ENCODE measurements at regions not wholly inside any gene's neighbourhood (a gene's known extent, or its start where the extent isn't known, plus 50 kb on each side); places are given as distances from the start of the nearest gene placed in this dataset.

DNA sequence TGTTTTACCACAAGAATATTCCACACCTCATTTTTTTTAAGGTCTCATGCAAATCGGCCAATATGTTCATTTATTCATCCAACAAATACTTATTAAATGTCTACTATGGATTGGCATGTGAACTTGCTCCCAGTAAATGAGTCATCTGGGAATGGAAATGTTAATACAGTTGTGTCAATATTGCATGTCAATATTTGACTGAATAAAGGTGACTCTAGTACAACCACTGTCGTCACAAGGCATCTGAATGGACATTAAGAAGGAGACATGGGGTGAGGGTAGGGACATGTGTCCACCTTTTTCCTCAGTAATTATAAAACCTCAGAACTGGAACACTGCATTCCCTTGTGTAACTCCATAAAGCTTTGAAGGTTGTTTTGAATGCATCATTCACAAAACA, 365.4 kb downstream of the ADCYAP1 start:
- ChIA-PET CTCF (no interaction called here), POLR2A (no interaction called here)

GRCh38 chr18:1273469-1273868, 368.8 kb downstream of the ADCYAP1 start:
- no peak for DNase-seq (ENCODE audit: low read depth)
- Histone ChIP-seq H3K27me3 (ENCODE audit: control insufficient read depth, insufficient read depth, low read length) (no peaks in the 10 kb centered on the region), H3K4me3 (ENCODE audit: low read depth, low read length) (no peak overlapping the region), H3K36me3 (ENCODE audit: control insufficient read depth, insufficient read depth, low read length) (no peaks in the 10 kb centered on the region)
- TF ChIP-seq, protein P1, sequence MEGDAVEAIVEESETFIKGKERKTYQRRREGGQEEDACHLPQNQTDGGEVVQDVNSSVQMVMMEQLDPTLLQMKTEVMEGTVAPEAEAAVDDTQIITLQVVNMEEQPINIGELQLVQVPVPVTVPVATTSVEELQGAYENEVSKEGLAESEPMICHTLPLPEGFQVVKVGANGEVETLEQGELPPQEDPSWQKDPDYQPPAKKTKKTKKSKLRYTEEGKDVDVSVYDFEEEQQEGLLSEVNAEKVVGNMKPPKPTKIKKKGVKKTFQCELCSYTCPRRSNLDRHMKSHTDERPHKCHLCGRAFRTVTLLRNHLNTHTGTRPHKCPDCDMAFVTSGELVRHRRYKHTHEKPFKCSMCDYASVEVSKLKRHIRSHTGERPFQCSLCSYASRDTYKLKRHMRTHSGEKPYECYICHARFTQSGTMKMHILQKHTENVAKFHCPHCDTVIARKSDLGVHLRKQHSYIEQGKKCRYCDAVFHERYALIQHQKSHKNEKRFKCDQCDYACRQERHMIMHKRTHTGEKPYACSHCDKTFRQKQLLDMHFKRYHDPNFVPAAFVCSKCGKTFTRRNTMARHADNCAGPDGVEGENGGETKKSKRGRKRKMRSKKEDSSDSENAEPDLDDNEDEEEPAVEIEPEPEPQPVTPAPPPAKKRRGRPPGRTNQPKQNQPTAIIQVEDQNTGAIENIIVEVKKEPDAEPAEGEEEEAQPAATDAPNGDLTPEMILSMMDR (IDR thresholded peaks at IDR 0.05; ENCODE audit: insufficient read depth, low read depth, low read length): no peak
- ChIA-PET CTCF (no interaction called here), POLR2A (no interaction called here)

More for the DNA sequence above, 365.4 kb downstream of the ADCYAP1 start:
- Histone ChIP-seq H3K27me3 (ENCODE audit: control insufficient read depth, insufficient read depth, low read length) (no peaks in the 10 kb centered on the region), H3K36me3 (ENCODE audit: control insufficient read depth, insufficient read depth, low read length) (no peaks in the 10 kb centered on the region), H3K4me3 (ENCODE audit: low read depth, low read length) (no peak overlapping the region)
- TF ChIP-seq, protein P1 (IDR thresholded peaks at IDR 0.05; ENCODE audit: insufficient read depth, low read depth, low read length): no peak
- DNase-seq (ENCODE audit: low read depth): no peak

DNA sequence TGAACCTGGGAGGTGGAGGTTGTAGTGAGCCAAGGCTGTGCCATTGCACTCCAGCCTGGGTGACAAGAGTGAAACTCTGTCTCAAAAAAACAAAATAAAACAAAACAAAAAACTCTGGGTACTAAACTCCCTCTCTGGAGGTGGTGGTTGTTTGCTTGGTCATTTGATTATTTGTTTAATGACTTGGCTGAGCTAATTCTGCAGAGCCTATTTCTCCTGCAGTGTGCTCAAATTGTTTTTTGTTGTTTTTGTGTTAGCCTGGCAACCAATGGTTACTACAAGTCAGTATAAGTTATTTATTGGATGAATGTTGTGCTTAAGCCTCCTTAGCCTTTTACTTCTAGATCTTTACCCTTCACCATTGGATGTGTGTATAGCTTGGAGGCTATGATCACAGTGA, 387.5 kb downstream of the ADCYAP1 start:
- Histone ChIP-seq H3K4me3 (ENCODE audit: low read depth, low read length) (no peak overlapping the region), H3K27me3 (ENCODE audit: control insufficient read depth, insufficient read depth, low read length) (no peaks in the 10 kb centered on the region), H3K36me3 (ENCODE audit: control insufficient read depth, insufficient read depth, low read length) (no peaks in the 10 kb centered on the region)
- ChIA-PET CTCF (no interaction called here), POLR2A (no interaction called here)
- TF ChIP-seq, protein P1 (IDR thresholded peaks at IDR 0.05; ENCODE audit: insufficient read depth, low read depth, low read length): no peak
- DNase-seq (ENCODE audit: low read depth): no peak

DNA sequence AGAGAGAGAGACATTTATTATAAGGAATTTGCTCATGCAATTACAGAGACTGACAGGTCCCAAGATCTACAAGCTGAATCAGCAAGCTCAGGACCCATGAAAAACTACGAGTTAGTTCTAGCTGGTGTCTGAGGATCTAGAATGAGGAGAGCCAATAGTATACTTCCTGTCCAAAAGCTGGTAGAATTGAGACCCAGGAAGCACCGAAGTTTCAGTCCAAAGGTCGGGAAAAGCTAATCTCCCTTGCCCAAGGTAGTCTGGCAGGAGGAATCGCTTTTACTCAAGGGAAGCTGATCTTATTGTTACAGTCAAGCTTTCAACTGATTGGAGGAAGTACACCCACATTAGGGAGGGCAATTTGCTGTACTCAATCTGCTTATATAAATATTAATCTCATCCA, 389.6 kb downstream of the ADCYAP1 start:
- Histone ChIP-seq H3K27me3 (ENCODE audit: control insufficient read depth, insufficient read depth, low read length) (no peaks in the 10 kb centered on the region), H3K4me3 (ENCODE audit: low read depth, low read length) (no peak overlapping the region), H3K36me3 (ENCODE audit: control insufficient read depth, insufficient read depth, low read length) (no peaks in the 10 kb centered on the region)
- no peak for DNase-seq (ENCODE audit: low read depth)
- TF ChIP-seq, protein P1 (IDR thresholded peaks at IDR 0.05; ENCODE audit: insufficient read depth, low read depth, low read length): no peak
- CTCF ChIA-PET: interaction anchor here (0.6 kb wide), 1 partner anchor 36 kb away, joined by 3 read pairs; no protein-coding TSS in a partner anchor
- POLR2A ChIA-PET: no interaction called here

- CTCF ChIA-PET: no interaction called here
- no peak for DNase-seq (ENCODE audit: low read depth)
Measured at GRCh38 chr18:1296237-1296636, 391.6 kb downstream of the ADCYAP1 start.

More at GRCh38 chr18:1296237-1296636, 391.6 kb downstream of the ADCYAP1 start:
- Histone ChIP-seq H3K36me3 (ENCODE audit: control insufficient read depth, insufficient read depth, low read length) (no peaks in the 10 kb centered on the region), H3K4me3 (ENCODE audit: low read depth, low read length) (no peak overlapping the region), H3K27me3 (ENCODE audit: control insufficient read depth, insufficient read depth, low read length) (no peaks in the 10 kb centered on the region)
- TF ChIP-seq, protein P1 (IDR thresholded peaks at IDR 0.05; ENCODE audit: insufficient read depth, low read depth, low read length): no peak
- POLR2A ChIA-PET: no interaction called here

Data from BJ (cell line).